GM04503 (cell line): ENCODE measurements at regions not wholly inside any gene's neighbourhood (a gene's known extent, or its start where the extent isn't known, plus 50 kb on each side); places are given as distances from the start of the nearest gene placed in this dataset.
"Not testable (repeated sequence)": the region's sequence is repeated elsewhere in the genome, so short reads cannot be mapped to it uniquely, and the experiment has no call there.

Experiments used
- DNase-seq: peaks from one replicate; pipeline ENCODE4 v3.0.0-alpha.2; 2012; ENCODE audit warnings: low read depth

DNA sequence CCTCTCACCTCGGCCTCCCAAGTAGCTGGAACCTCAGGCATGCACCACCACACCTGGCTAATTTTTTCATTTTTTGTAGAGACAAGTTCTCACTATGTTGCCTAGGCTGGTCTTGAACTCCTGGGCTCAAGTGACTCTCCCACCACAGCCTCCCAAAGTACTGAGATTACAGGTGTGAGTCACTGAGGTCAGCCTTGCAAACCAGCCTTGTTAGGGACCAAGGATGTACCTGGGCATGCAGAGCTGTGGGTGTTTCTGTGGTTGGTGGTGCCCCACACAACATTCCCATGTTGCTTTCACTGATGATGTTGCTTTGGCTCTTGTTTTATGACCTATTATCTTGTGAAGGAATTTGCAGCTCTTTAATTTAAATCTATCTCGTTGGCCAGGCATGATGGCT lies 54.8 kb downstream of the OTUD1 start:
- no peak for DNase-seq

DNA sequence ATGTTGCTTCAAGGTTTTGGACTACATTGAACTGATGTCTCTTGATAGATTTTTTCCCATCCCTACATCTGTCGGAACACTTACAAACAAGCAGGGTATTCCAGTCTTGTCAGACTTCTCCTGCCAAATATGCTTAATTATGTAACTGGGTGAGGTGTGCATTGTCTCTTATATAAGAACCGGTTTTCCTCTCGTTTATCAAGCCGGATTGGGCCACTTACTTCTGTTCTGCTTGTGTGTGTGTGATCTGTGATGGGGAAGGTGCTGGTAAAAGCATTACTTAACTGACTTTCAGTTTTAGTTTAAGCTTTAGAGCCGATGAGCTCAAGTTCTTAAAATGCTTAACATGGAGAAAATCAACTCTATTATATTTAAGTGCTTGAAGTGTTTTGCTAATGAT lies 57.9 kb downstream of the OTUD1 start:
- DNase-seq = no peak

DNA sequence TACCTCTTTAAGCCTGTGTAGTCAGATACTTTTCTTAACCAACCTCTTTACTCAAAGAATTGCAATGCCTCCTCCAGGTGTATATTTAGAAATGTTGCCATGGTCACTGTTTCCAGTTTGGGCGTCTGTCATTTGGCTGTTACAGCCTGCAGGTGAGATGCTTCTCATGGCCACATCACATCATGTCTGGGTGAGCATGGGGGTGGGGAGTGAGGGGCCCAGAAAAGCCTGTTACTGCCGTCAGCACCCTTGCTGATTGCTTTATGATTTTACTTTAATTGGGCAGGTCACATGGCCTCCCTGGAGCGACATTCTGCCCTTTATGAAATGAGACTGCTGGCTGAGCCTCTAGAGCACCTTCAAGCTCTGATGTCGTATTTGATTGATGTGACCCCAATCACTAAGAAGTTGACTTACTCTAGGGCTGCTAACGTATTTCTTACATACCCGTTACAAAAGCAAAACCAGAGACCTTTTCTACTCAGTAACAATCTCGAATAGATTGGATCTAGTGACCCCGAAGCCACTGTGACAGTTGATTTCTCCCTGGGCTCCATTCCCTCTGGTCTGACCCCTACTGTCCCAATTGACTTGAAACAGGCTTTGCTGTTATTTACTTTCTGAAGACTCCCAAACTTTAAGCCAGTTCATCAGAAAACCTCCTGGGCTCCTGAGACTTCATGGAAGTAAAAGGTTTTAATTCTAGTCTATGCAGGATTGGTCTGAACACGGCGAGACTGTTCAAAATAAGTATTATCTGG lies 60.7 kb downstream of the OTUD1 start:
- DNase-seq = no peak

DNA sequence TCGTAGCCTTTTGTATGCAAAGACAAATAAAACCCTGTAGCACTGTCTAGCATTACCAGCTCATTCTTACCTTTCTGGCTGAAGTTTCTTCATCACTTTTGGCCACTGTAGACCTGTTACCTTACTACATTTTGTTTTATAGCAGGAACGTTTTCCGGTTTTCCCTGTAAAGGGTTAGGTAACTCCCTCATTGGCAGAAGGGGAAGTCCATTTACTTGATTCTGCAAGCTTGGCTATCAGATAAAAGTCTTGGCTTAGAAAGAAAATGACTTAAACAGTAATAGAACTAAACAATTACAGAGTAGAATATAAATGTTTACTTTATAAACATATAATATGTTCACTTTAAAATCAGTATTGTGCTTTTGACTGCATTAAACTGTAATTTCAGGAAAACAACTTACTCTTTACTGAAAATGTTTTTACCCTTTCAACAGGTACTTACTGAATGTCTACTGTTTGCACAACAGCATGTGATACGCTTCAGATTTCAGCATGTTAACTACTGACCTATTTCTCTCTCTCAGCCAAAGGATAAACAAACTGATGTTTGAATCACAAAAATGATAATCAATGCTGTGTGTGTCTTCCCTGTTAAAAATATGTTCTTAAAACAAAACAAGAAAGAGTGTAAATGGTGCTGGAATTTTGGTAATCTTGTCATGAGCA lies 67.1 kb downstream of the OTUD1 start:
- DNase-seq = no peak

DNA sequence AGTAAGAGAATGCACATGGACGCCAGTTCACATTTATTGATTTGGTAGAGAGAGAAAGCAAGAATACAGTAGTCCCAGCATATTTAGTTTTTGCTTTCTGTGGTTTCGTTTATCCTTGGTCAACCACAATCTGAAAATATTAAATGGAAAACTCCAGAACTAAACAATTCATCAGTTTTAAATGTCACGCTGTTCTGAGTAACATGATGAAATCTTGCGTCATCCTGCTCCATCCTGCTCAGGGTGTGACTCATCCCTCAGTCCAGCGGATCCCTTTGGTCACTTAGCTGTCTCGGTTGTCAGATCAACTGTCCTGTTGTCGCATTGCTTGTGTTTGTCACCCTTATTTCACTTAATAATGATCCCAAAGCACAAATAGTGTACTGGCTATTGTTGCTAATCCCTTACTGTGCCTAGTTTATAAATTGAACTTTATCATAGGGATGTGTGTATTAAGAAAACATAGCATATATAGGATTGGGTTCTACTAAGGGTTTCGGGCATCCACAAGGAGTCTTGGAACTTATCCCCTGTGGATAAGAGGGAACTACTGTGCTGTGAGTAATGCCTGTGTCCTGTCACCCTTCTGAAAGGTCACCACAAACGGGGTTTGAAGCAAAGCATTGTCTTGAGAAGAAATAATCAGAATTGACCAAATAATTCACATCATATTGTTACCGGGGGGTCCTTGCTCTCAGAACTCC lies 73.6 kb downstream of the OTUD1 start:
- DNase-seq = no peak

DNA sequence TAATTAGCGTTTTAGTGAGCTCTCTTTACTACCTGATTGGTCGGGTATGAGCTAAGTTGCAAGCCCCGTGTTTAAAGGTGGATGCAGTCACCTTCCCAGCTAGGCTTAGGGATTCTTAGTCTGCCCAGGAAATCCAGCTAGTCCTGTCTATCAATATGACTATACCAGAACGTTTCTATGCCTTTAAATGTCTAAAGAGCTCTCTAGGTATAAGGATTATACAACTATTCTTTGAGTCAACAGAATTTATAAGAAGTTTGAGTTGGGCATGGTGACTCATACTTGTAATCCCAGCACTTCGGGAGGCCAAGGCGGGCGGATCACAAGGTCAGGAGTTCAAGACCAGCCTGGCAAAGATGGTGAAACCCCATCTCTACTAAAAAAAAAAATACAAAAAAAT lies 74.7 kb downstream of the OTUD1 start:
- not testable (repeated sequence) for DNase-seq

DNA sequence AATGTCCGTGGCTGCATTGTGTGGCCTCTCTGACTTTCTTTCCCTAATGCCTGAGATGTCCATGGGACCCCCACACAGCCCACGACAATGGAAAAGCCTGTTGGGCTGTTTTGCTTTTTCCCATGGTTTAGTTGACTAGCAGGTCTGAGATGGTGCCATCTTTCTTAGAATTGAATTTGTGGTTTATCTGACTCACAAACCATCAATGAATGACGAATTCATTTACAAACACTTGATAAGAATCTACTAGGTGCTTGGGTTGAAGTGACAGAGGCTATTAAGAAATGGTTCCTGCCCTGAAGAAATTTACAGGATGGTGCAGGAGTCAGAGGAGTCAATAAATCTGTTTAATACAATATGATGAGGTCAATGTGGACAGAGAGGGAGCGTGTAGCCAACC lies 75.4 kb downstream of the OTUD1 start:
- DNase-seq = no peak

DNA sequence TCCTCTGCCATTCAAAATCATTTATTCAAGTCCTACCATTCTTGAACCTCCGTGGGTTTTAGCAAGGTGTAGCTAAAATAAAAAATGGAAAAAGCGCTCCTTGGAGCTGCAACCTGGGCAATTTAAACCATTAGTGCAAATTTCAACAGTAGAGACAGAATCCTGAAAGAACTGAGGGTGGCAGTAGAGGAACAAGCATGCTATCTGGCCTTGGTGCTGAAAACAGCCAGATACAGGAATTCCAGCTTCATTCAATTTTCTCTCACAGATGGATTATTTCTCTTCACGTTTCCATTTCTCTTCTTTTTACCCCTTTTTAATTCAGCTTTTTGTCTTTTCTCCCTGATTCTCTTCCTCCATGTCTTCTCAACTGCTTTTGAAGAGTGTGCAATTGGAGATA lies 77.7 kb downstream of the OTUD1 start:
- no peak for DNase-seq

DNA sequence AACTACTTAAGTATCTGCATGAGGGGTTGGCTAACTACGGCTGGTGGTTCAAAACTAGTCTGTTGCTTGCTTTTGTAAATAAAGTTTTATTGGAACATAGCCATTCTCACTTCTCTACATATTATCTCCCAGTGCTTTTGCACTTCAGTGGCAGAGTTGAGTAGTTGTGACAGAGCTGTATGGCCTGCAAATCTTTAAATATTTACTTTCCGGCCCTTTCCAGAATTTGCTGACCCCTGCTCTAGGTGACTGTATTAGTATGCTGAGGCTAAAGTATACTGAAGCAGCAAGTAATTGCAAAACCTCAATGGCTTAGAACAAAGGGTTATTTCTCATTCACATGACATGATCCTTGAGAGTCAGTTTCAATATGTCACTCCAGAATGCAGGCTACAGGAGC lies 78.3 kb downstream of the OTUD1 start:
- no peak for DNase-seq

DNA sequence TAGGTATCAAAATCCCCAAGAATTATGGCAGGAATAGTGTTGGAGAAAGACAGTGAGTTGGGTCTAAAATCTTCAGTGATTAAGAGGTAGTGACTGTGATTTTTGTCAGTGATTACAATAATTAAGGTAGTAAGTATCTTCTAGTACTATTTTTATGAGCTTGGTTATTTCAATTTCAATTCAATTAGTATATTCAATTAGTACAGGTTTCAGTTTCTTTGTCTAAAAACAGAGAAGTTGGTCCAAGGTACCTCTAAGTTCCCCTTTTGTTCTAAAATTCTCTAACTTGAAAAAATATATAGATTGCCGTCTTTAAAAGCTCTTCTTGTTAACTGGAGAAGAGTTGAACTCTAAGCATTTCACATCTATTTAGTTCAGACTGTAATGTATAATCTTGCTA lies 82.9 kb downstream of the OTUD1 start:
- DNase-seq = no peak

DNA sequence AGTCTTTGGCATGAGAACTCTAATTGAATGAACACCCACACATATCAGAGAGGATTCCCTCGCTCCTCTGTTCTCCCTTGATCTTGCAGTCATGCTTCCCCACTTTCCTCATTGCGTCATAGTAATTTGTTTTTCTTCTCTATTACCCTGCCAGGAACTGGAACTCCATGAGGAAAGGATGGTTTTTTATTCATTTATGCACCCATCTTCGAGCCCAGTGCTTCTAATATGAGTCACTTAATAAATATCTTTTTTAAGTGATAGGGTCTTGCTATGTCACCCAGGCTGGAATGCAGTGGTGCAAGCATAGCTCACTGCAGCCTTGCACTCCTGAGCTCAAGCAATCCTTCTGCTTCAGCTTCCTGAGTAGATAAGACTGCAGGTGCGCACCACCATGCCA lies 83.5 kb downstream of the OTUD1 start:
- no peak for DNase-seq

DNA sequence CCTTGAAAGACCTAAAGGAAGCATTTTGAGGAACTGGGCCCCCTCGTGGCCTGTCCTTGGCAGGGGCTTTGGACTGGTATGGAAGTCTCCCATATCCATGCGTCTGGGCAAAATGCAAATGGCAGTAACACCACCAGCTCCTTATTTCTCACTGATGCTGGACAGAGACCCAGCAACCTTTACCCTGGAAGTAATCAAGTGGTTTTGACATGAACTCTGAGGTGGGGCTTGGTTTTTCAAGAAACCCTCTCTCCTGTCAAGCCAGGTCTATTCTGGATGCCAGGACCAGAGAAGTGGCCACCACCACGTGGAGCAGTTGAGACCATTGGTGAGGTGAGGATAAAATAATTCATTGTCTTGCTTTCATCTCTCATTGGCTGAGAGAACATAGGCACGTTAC lies 84.4 kb downstream of the OTUD1 start:
- no peak for DNase-seq

DNA sequence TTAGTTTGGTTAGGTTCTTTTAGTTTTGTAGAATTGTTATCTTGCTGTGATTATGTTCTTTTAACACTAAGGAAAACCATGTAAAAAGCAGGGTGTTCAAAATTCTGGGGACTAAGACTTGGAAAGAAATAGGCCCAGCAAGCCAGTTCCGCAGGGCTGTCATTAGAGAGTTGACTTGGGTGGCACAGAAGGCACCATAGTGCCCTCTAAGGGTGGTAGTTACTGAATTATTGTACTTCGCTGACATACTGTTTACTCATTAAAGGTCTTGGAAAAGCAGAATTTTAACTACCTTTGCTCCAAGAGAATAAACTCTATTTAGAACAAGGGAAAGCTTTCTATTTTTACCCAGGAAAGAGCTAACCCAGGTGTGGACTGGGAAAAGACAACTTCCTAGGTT lies 86.5 kb downstream of the OTUD1 start:
- no peak for DNase-seq

DNA sequence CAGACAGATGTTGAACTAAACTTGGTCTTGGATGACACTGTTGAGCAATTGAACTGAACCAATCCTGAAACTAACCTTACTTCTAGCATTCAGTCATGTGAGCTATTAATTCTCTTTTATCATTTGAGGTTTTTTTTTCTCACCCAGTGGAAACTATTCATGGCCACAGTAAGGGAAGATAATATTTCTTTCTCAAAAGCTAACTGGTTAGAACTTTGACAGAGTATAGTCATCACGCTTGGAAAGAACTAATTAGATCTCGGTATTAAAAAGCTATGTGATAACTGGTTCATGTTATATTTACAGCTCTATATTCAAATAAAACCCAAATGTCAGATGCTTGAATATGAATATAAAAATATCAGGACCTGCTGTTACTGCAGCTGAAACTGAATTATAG lies 89.5 kb downstream of the OTUD1 start:
- no peak for DNase-seq

DNA sequence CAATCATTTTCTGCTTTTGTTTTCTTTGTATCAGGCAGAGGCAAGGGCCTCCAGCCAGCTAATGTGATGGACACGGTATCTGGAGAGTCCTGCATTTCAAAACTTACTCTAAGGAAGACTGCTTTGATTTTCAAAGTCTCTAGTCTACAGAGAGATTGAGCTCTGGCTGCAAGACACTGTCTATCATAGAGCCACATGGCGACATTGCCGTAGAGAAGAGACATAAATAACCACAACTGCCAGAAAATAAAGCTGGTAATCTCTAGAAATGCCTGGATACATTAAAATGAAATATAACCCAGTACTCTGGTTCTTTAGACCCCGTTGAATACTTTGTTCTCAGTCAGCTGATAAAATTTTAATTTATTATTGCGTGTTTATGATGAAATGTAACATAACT lies 90.8 kb downstream of the OTUD1 start:
- DNase-seq = no peak

DNA sequence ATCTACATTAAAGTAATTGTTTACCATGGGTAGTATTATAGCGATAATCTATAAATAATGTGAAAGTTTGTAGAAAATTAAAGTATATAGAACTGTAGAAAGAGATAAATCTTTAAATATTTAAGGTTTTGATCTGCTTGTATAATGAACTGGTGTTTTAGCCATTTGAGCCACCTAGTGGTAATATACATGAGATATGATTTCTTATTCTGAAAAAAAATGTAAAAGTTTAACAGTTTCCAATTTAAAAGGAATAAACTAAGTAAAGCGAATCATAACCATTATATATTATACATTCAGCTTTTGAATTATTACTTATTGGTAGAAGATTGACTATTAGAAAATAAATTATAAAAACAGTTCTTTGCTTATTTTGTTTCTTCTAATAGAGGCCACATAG lies 91.2 kb downstream of the OTUD1 start:
- DNase-seq = no peak

DNA sequence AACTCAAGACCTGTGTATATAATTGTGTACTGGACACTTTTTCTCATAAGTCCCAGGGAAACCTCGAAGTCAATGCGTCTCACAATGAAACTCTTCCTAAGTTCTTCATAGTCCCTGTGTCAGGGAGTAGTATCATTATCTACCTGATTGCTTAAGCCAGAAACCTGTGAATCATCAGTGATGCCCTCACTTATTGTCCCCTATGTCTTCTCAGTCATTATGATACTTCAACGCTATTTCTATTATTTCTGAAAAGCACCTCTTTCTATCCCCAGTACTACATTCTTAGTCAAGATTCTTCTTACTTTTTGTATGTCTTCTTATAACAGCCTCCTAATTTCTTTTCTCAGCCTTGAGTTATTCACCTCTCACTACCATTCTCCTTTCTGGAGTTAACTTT lies 94.3 kb downstream of the OTUD1 start:
- DNase-seq = no peak

DNA sequence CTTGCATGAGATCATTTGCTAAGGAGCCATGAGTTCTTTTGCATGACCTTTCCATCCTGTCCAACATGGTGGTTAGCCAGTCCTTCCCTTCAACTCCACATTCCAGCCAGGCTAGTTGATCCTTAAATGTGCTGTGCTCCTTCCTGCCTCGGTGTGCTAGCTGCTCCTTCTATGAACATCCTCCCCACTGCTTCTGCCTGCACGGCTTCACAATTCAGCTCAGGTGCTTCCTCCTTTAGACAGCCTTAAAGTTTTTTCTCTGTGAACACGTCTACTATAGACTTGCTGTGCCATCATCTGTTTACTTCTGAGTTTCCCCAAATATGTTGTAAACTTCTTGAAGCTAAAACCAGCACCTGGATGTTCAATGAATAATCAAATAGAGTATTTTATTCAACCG lies 95.5 kb downstream of the OTUD1 start:
- no peak for DNase-seq

DNA sequence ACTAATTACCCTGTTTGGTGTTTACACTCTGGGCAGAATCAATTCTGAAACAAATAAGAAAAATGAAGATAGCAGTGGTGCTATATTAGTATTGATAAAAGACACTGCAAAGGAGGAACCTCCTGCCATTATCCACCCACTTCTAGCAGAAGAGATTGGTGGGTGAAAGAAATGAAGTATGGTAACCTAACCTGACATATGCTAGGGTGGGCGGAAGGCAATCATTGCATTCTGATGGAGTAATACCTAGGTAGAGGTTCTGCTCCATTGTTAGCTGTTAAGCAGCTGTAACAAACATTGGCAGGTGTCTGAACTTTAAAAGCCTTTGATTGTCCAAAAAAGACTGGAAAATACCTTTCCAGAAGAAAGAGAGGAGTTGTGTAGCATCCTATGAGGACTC lies 95.9 kb downstream of the OTUD1 start:
- no peak for DNase-seq

DNA sequence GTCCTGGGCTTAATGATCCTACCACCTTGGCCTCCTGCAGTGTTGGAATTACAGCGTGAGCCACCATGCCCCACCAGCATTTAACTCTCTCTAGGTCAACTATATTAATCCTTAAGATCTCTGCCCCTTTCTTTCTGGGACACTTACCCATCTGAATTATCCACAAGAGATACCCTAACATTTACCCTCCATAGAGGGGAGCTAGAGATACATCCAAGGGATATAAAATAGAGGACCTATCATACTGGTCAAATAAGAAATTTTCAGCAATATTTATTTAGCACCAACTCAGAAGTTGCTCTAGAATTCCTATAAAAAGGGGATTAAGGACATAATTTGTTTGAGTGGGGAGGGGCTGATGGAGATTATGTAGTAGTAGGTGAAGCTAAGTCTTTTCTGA lies 96.5 kb downstream of the OTUD1 start:
- DNase-seq = no peak

DNA sequence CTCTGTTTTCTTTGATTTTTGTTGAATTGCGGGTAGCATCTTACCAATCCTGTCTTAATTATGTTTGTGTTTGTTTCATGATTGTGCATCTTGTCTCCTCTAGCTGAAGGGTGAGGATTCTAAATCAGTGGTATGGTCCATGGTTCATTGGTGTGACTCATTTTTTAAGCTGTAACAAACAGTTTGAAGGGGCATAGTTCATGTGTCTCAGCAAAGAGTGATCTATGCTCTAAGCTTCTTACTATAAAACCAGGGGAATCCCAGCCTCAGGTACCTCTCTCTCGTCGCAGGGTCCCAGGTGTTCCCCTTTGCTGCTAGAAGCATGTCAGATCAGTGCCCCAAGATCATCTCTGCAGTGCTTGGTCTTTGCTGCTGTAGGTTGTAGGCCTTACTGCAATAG lies 100.1 kb downstream of the OTUD1 start:
- DNase-seq = no peak

DNA sequence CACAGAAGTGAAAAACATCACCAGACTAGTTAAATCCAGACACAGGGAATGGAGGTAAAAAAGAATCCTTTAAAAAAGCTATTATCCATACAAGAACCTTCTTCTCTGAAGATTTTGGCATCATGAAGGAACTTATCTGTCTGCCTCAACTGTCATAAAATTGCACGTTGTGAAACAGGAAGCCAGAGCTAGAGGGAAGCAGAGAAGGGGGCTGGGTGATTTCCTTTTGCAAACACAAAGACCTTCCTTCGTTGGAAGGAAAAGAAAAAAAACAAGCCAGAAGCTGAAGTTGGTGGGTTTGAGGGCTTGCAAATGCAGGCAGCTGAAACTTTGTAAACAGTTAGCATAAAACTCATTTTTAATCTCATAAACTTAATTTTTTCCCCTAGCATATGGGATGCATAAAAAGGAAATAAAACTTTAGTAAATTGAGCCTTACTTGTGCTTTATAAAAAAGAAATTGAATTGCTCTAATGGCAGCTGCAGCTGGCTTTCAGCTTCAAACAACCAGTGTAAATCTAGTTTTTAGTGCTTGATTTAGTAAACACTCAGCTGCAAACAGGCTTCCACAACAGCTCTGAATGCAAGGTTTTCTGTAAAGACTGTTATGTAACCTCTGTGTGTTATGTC lies 101.6 kb downstream of the OTUD1 start:
- no peak for DNase-seq
